ENCODE measurements at regions not wholly inside any gene's neighbourhood (a gene's known extent, or its start where the extent isn't known, plus 50 kb on each side); places are given as distances from the start of the nearest gene placed in this dataset.

GRCh38 chr18:39802648-39803229 lies 2152.3 kb upstream of the PIK3C3 start:
- Histone ChIP-seq H2AFZ (ENCODE audit: control insufficient read depth, low read depth, low read length) (no peak overlapping the region), H3K4me1 (ENCODE audit: control insufficient read depth, insufficient read depth, low read length) (no peaks in the 10 kb centered on the region), H3K4me2 (ENCODE audit: control insufficient read depth, insufficient read depth) (no peak overlapping the region), H3K9me3 (replicated peaks; ENCODE audit: control insufficient read depth, insufficient read depth, low read length) (peaks cover 11% of the 10 kb centered on the region), H3K36me3 (ENCODE audit: control insufficient read depth in 2 of 2, insufficient read depth in 2 of 2, low read length in 1 of 2) (no peaks in the 10 kb centered on the region), H3K79me2 (ENCODE audit: control insufficient read depth, insufficient read depth, low read length) (no peaks in the 10 kb centered on the region), H3K27me3 (replicated peaks in 1 of 2; ENCODE audit: control insufficient read depth in 2 of 2, insufficient read depth in 2 of 2, low read length in 1 of 2) (no peaks in the 10 kb centered on the region), H3K4me3 (no peak overlapping the region), H3K27ac (ENCODE audit: control insufficient read depth, insufficient read depth) (no peak overlapping the region), H4K20me1 (ENCODE audit: control insufficient read depth, insufficient read depth) (no peaks in the 10 kb centered on the region), H3K9ac (ENCODE audit: control insufficient read depth, insufficient read depth, low read length) (no peak overlapping the region)
- ChIA-PET SMC1A (ENCODE audit: uncharacterized antibody, unreplicated experiment) (no interaction called here), POLR2A (no interaction called here), CTCF (no interaction called here), RAD21 (ENCODE audit: unreplicated experiment) (no interaction called here)
- no peak for FAIRE-seq
- no peak for ATAC-seq
- WGBS (ENCODE audit: insufficient coverage, insufficient replicate concordance, low lambda C conversion rate, missing lambda C conversion rate): 78% methylated on average over 17 of the region's 17 CpGs
- BruUV-seq (replicated peaks): no TSS peak
- TF ChIP-seq SMC3 (IDR thresholded peaks at IDR 0.05; ENCODE audit: borderline replicate concordance, low read length): no peak
- TF ChIP-seq BCL3 (IDR thresholded peaks at IDR 0.05; ENCODE audit: borderline replicate concordance, insufficient read depth, low read depth, low read length, poor library complexity, severe bottlenecking): peak; percentile 26
- intact Hi-C loops (cut with micrococcal nuclease; ENCODE audit: unreplicated experiment): no loop called here
- in situ Hi-C loops (cut with MboI): no loop called here
- DNase-seq (ENCODE audit: low read depth, low spot score): no peak

- 53% methylated on average over 9 of the region's 9 CpGs for WGBS (ENCODE audit: insufficient coverage, insufficient replicate concordance, low lambda C conversion rate, missing lambda C conversion rate)
- ATAC-seq: no peak
- POLR2A ChIA-PET: no interaction called here
- TF ChIP-seq SIN3A (IDR thresholded peaks at IDR 0.05; ENCODE audit: low read depth, low read length) (no peak), MLLT1 (IDR thresholded peaks at IDR 0.05) (no peak), EED (IDR thresholded peaks at IDR 0.05; ENCODE audit: low read depth) (no peak), MTA2 (IDR thresholded peaks at IDR 0.05; ENCODE audit: low read depth) (no peak), PML (IDR thresholded peaks at IDR 0.05; ENCODE audit: low read length) (no peak), ZNF592 (IDR thresholded peaks at IDR 0.05) (no peak), TCF12 (IDR thresholded peaks at IDR 0.05; ENCODE audit: low read depth, low read length) (no peak)
Observed at GRCh38 chr18:39801848-39802247, 2153.2 kb upstream of the PIK3C3 start.

More at GRCh38 chr18:39801848-39802247, 2153.2 kb upstream of the PIK3C3 start:
- Histone ChIP-seq H3K27ac (ENCODE audit: control insufficient read depth, insufficient read depth) (no peak overlapping the region), H3K36me3 (ENCODE audit: control insufficient read depth in 2 of 2, insufficient read depth in 2 of 2, low read length in 1 of 2) (no peaks in the 10 kb centered on the region), H2AFZ (ENCODE audit: control insufficient read depth, low read depth, low read length) (no peak overlapping the region), H3K27me3 (replicated peaks in 1 of 2; ENCODE audit: control insufficient read depth in 2 of 2, insufficient read depth in 2 of 2, low read length in 1 of 2) (no peaks in the 10 kb centered on the region), H3K4me3 (no peak overlapping the region), H3K4me1 (ENCODE audit: control insufficient read depth, insufficient read depth, low read length) (no peaks in the 10 kb centered on the region), H3K4me2 (ENCODE audit: control insufficient read depth, insufficient read depth) (no peak overlapping the region), H3K79me2 (ENCODE audit: control insufficient read depth, insufficient read depth, low read length) (no peaks in the 10 kb centered on the region), H3K9ac (ENCODE audit: control insufficient read depth, insufficient read depth, low read length) (no peak overlapping the region), H3K9me3 (replicated peaks; ENCODE audit: control insufficient read depth, insufficient read depth, low read length) (peaks cover 11% of the 10 kb centered on the region), H4K20me1 (ENCODE audit: control insufficient read depth, insufficient read depth) (no peaks in the 10 kb centered on the region)
- RAD21 ChIA-PET (ENCODE audit: unreplicated experiment): no interaction called here
- in situ Hi-C loops (cut with MboI): no loop called here
- SMC1A ChIA-PET (ENCODE audit: uncharacterized antibody, unreplicated experiment): no interaction called here
- no TSS peak for BruUV-seq (replicated peaks)
- no peak for DNase-seq (ENCODE audit: low read depth, low spot score)
- CTCF ChIA-PET: no interaction called here
- no peak for FAIRE-seq
- intact Hi-C loops (cut with micrococcal nuclease; ENCODE audit: unreplicated experiment): no loop called here

Measured in GM12878 (cell line).